H1 (cell line): ENCODE measurements at regions not wholly inside any gene's neighbourhood (a gene's known extent, or its start where the extent isn't known, plus 50 kb on each side); places are given as distances from the start of the nearest gene placed in this dataset.

Experiments
- CTCF ChIA-PET: fragments of 300-600 bp; sonication (Branson Sonifier 250); formaldehyde crosslinking; loops from one replicate; lab custom pipeline; 2021; ENCODE audit not compliant: partially characterized antibody; lab: Charles Lee
- POLR2A ChIA-PET: fragments of 300-600 bp; sonication (Branson Sonifier 250); formaldehyde crosslinking; loops from one replicate; lab custom pipeline; 2021; ENCODE audit warnings: inconsistent platforms; ENCODE audit not compliant: partially characterized antibody; lab: Charles Lee
- DNase-seq, 2 experiments: peaks; one replicate each; pipeline versions ENCODE4 v3.0.0 to v3.0.0-alpha.2; 2010 to 2022; ENCODE audit warnings: low spot score in 2 of 2, low read depth in 1 of 2, mixed read lengths in 1 of 2
- FAIRE-seq: peaks from 2 replicates; lab custom pipeline; 2011; peaks lifted over from hg19 to GRCh38; lab: Jason Lieb, UNC
- H2AFZ ChIP-seq: 2 replicates; pipeline ENCODE4 v1.8.1; 2012; ENCODE audit warnings: low read length, inconsistent platforms
- H2AK5ac ChIP-seq: 2 replicates; pipeline ENCODE4 v1.6.1; 2013; ENCODE audit warnings: low read depth, low read length
- H2BK120ac ChIP-seq: replicated peaks from 2 replicates; pipeline ENCODE3; 2013; ENCODE audit warnings: low read depth, low read length, inconsistent platforms
- H2BK12ac ChIP-seq: 2 replicates; pipeline ENCODE4 v1.6.1; 2013; ENCODE audit warnings: low read depth, low read length
- H2BK15ac ChIP-seq: 2 replicates; pipeline ENCODE4 v1.6.1; 2013; ENCODE audit warnings: low read length
- H2BK20ac ChIP-seq: 2 replicates; pipeline ENCODE4 v1.6.1; 2013; ENCODE audit warnings: low read length
- H2BK5ac ChIP-seq: 2 replicates; pipeline ENCODE4 v1.6.1; 2013; ENCODE audit warnings: low read depth, low read length
- H3K14ac ChIP-seq: 2 replicates; pipeline ENCODE4 v1.6.1; 2013; ENCODE audit warnings: inconsistent platforms; ENCODE audit not compliant: insufficient read length
- H3K18ac ChIP-seq: 2 replicates; pipeline ENCODE4 v1.6.1; 2013; ENCODE audit warnings: low read length; ENCODE audit errors: extremely low read depth
- H3K23ac ChIP-seq: 2 replicates; pipeline ENCODE4 v1.6.1; 2013; ENCODE audit warnings: inconsistent platforms; ENCODE audit not compliant: insufficient read length
- H3K23me2 ChIP-seq: 2 replicates; pipeline ENCODE4 v1.6.1; 2013; ENCODE audit warnings: low read depth, low read length
- H3K27ac ChIP-seq: 2 replicates; pipeline ENCODE4 v1.6.1; 2011; ENCODE audit warnings: low read depth, low read length, inconsistent platforms
- H3K27me3 ChIP-seq, 4 experiments: replicated peaks in 1 of 4; 1 replicate in 1 of 4; 2 replicates in 3 of 4; pipeline versions ENCODE4 v1.6.1 to v1.8.1; 2011 to 2013; ENCODE audit warnings: low read length in 3 of 4, mild to moderate bottlenecking in 3 of 4, inconsistent platforms in 2 of 4, mixed read lengths in 2 of 4, moderate library complexity in 1 of 4; ENCODE audit not compliant: control insufficient read depth in 3 of 4, insufficient read depth in 3 of 4; ENCODE audit errors: extremely low read depth in 1 of 4
- H3K36me3 ChIP-seq, 4 experiments: 2 replicates each; pipeline versions ENCODE4 v1.6.1 to v1.8.1; 2011 to 2013; ENCODE audit warnings: mild to moderate bottlenecking in 4 of 4, low read length in 3 of 4, moderate library complexity in 2 of 4, control low read depth in 1 of 4, inconsistent platforms in 1 of 4; ENCODE audit not compliant: insufficient read depth in 4 of 4, control insufficient read depth in 2 of 4
- H3K4ac ChIP-seq: replicated peaks from 2 replicates; pipeline ENCODE3; 2013; ENCODE audit warnings: low read length, low read depth, mixed read lengths, inconsistent platforms; ENCODE audit not compliant: insufficient read length
- H3K4me1 ChIP-seq, 4 experiments: replicated peaks in 1 of 4; 1 replicate in 1 of 4; 2 replicates in 3 of 4; pipeline versions ENCODE4 v1.6.1 to v1.8.1; 2011 to 2013; ENCODE audit warnings: low read length in 3 of 4, inconsistent platforms in 2 of 4, mixed read lengths in 1 of 4; ENCODE audit not compliant: insufficient read depth in 4 of 4, control insufficient read depth in 3 of 4
- H3K4me2 ChIP-seq, 2 experiments: 2 replicates each; pipeline versions ENCODE4 v1.6.1 to v1.8.1; 2011 to 2013; ENCODE audit warnings: low read depth in 2 of 2, low read length in 2 of 2, control low read depth in 1 of 2, inconsistent platforms in 1 of 2, mild to moderate bottlenecking in 1 of 2; ENCODE audit not compliant: insufficient read depth in 1 of 2
- H3K4me3 ChIP-seq, 4 experiments: fragments of 200-600, 300-600 bp in 1 of 4; sonication (generic), shearing (Covaris generic), sonication (Bioruptor Twin) in 1 of 4; 2 replicates each; pipeline versions ENCODE4 v1.5.1 to v1.8.1; 2011 to 2016; ENCODE audit warnings: low read length in 4 of 4, low read depth in 3 of 4, control low read depth in 2 of 4, inconsistent platforms in 2 of 4, mild to moderate bottlenecking in 2 of 4, mixed read lengths in 1 of 4, moderate library complexity in 1 of 4; ENCODE audit not compliant: insufficient read depth in 2 of 4; ENCODE audit errors: extremely low read depth in 1 of 4
- H3K56ac ChIP-seq: replicated peaks from 2 replicates; pipeline ENCODE3; 2013; ENCODE audit warnings: low read depth, mild to moderate bottlenecking, mixed read lengths, low read length, inconsistent platforms; ENCODE audit not compliant: insufficient read length
- H3K79me1 ChIP-seq: 2 replicates; pipeline ENCODE4 v1.6.1; 2013; ENCODE audit warnings: low read depth, low read length, control low read depth
- H3K79me2 ChIP-seq, 2 experiments: 2 replicates each; pipeline versions ENCODE4 v1.6.1 to v1.8.1; 2012 to 2013; ENCODE audit warnings: low read length in 2 of 2, mild to moderate bottlenecking in 2 of 2, inconsistent platforms in 1 of 2; ENCODE audit not compliant: insufficient read depth in 2 of 2, control insufficient read depth in 1 of 2
- H3K9ac ChIP-seq, 4 experiments: replicated peaks in 1 of 4; 1 replicate in 1 of 4; 2 replicates in 3 of 4; pipeline versions ENCODE4 v1.6.1 to v1.8.1; 2011 to 2013; ENCODE audit warnings: low read depth in 3 of 4, low read length in 3 of 4, control low read depth in 2 of 4, mild to moderate bottlenecking in 2 of 4, moderate library complexity in 2 of 4, inconsistent platforms in 1 of 4; ENCODE audit errors: extremely low read depth in 1 of 4
- H3K9me3 ChIP-seq, 2 experiments: 2 replicates each; pipeline versions ENCODE4 v1.6.1 to v1.8.1; 2012 to 2013; ENCODE audit warnings: mild to moderate bottlenecking in 2 of 2, moderate library complexity in 2 of 2, control low read depth in 1 of 2, inconsistent platforms in 1 of 2, low read depth in 1 of 2, low read length in 1 of 2, mixed read lengths in 1 of 2; ENCODE audit not compliant: insufficient read depth in 2 of 2
- H4K20me1 ChIP-seq, 2 experiments: replicated peaks in 1 of 2; 2 replicates each; pipeline versions ENCODE3 to v1.8.1; 2011 to 2013; ENCODE audit warnings: inconsistent platforms in 2 of 2, low read length in 2 of 2, mild to moderate bottlenecking in 1 of 2; ENCODE audit not compliant: insufficient read depth in 2 of 2, control insufficient read depth in 1 of 2
- H4K5ac ChIP-seq: 2 replicates; pipeline ENCODE4 v1.6.1; 2013; ENCODE audit warnings: low read length, low read depth, mixed read lengths, inconsistent platforms; ENCODE audit not compliant: insufficient read length
- H4K8ac ChIP-seq: 2 replicates; pipeline ENCODE4 v1.8.0; 2013; ENCODE audit warnings: mild to moderate bottlenecking, moderate library complexity, low read length, inconsistent platforms; ENCODE audit not compliant: insufficient read depth; ENCODE audit errors: extremely low read depth
- H4K91ac ChIP-seq: replicated peaks from 2 replicates; pipeline ENCODE3; 2013; ENCODE audit warnings: low read length, mixed read lengths, inconsistent platforms; ENCODE audit not compliant: insufficient read length
- JUN ChIP-seq: IDR thresholded peaks from 2 replicates; pipeline ENCODE4 v1.6.1; 2011; ENCODE audit warnings: low read depth, mild to moderate bottlenecking, improper control_type of control experiment, low read length
- RAD21 ChIP-seq, 2 experiments: IDR thresholded peaks in 1 of 2; conservative IDR thresholded peaks in 1 of 2; 2 replicates each; pipeline ENCODE4 v1.6.1; 2011; ENCODE audit warnings: low read depth in 2 of 2, low read length in 2 of 2, improper control_type of control experiment in 1 of 2, inconsistent platforms in 1 of 2, mild to moderate bottlenecking in 1 of 2, moderate library complexity in 1 of 2
- WGBS, 2 experiments: shearing (Covaris generic) in 1 of 2; methylation state at CpG; one replicate each; pipeline versions ENCODE4 v1.1.6 to v1.1.7; 2013 to 2015; ENCODE audit warnings: low lambda C conversion rate in 2 of 2, mixed read lengths in 2 of 2, inconsistent platforms in 1 of 2, low coverage in 1 of 2, missing lambda C conversion rate in 1 of 2; ENCODE audit not compliant: insufficient replicate concordance in 2 of 2, insufficient coverage in 1 of 2, insufficient read length in 1 of 2; ENCODE audit errors: extremely low coverage in 1 of 2, missing lambda C conversion rate in 1 of 2; 5-methylcytosine and 5-hydroxymethylcytosine counted together

- Histone ChIP-seq H3K4ac (no peak overlapping the region), H2BK12ac (peak overlapping the region; percentile 11; the same call in 1 of the 2 replicates), H3K14ac (no peak overlapping the region), H4K8ac (no peak overlapping the region)
- TF ChIP-seq RAD21 (IDR thresholded peaks at IDR 0.05 in 1 of 2, conservative IDR thresholded peaks at IDR 0.05 in 1 of 2; ENCODE audit: low read depth in 2 of 2, low read length in 2 of 2) (peak; percentile 13 to 27; a peak in 2 of 4 replicates), JUN (no peak)
- TF ChIP-seq, all 59 proteins: peak for 1
- Histone ChIP-seq H2BK15ac (no peak overlapping the region), H3K4me1 (peaks cover 0 to 10% (median 9%) of the 10 kb centered on the region in 4 experiments; a peak in 6 of 7 replicates), H3K36me3 (no peaks in the 10 kb centered on the region), H3K23ac (no peak overlapping the region), H3K27me3 (no peaks in the 10 kb centered on the region), H2AFZ (no peak overlapping the region), H3K27ac (no peak overlapping the region), H4K5ac (no peak overlapping the region), H3K79me2 (no peaks in the 10 kb centered on the region), H3K23me2 (no peaks in the 10 kb centered on the region), H2AK5ac (no peak overlapping the region), H4K20me1 (no peaks in the 10 kb centered on the region), H2BK120ac (no peak overlapping the region), H3K4me2 (no peak overlapping the region), H4K91ac (no peak overlapping the region), H2BK20ac (no peak overlapping the region), H3K18ac (0 out of 2 replicates have a peak overlapping the region, but pooled peaks have one; percentile 14), H2BK5ac (no peak overlapping the region), H3K56ac (no peak overlapping the region), H3K4me3 (no peak overlapping the region), H3K9ac (no peak overlapping the region), H3K9me3 (no peaks in the 10 kb centered on the region), H3K79me1 (no peaks in the 10 kb centered on the region)
- 100% methylated on average over 1 of the region's 1 CpG; no CpG with 5 or more reads in 1 of the 2 experiments for WGBS, 2 experiments
- no peak for DNase-seq
- ChIA-PET POLR2A (no interaction called here), CTCF (interaction anchor here (0.6 to 11.4 kb wide), 9 partner anchors 11 to 1810 kb away, joined by 3 to 156 read pairs (median 4); no protein-coding TSS in a partner anchor)
- FAIRE-seq, result no peak
Measured at GRCh38 chr15:77546870-77547269, 85.8 kb downstream of the LINGO1 start.
